ENCODE measurements at regions not wholly inside any gene's neighbourhood (a gene's known extent, or its start where the extent isn't known, plus 50 kb on each side); places are given as distances from the start of the nearest gene placed in this dataset.

DNA sequence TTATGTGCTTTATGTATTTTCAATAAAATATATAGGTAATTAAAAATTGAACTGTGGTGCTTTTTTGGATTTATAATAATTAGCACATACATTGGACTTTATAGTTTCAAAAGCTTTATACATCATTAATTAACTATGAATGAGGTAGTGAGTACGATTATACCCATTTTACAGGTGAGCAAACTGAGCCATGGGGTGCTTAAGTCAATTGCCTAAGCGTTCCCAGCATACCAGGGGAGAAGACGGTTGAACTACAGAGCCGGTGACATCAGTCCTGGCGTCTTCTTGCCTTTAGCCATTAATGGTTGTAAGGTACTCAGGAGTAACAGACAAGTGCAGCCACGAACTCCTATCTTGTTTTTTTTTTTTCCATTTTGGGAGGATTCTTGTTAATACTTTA is 172.8 kb downstream of the GATA3 start:
- no peak for TF ChIP-seq POLR2A (IDR thresholded peaks at IDR 0.05)
- TF ChIP-seq, protein P1, sequence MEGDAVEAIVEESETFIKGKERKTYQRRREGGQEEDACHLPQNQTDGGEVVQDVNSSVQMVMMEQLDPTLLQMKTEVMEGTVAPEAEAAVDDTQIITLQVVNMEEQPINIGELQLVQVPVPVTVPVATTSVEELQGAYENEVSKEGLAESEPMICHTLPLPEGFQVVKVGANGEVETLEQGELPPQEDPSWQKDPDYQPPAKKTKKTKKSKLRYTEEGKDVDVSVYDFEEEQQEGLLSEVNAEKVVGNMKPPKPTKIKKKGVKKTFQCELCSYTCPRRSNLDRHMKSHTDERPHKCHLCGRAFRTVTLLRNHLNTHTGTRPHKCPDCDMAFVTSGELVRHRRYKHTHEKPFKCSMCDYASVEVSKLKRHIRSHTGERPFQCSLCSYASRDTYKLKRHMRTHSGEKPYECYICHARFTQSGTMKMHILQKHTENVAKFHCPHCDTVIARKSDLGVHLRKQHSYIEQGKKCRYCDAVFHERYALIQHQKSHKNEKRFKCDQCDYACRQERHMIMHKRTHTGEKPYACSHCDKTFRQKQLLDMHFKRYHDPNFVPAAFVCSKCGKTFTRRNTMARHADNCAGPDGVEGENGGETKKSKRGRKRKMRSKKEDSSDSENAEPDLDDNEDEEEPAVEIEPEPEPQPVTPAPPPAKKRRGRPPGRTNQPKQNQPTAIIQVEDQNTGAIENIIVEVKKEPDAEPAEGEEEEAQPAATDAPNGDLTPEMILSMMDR (IDR thresholded peaks at IDR 0.05) = no peak
